ENCODE measurements at regions not wholly inside any gene's neighbourhood (a gene's known extent, or its start where the extent isn't known, plus 50 kb on each side); places are given as distances from the start of the nearest gene placed in this dataset.

DNA sequence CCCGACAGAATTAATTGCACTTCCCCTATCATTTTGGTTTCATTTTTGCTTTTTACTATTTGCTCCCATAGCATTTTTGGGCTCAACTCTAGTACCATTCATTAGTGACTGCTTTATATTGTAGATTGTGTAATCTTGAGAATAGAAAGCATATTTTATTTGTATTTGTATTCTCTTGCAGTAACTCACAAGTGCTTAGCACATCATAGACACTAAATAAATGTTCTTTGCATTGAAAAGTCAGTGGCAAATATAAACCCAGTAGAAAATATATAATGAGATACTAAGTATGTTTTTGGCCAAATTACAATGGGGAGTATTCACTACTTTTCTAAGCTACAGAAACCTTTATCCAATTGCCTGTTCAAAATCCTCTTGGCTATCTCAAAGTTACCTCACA is 359.7 kb upstream of the CAMK1G start:
- no peak for DNase-seq (ENCODE audit: low spot score)

- no peak for DNase-seq (ENCODE audit: low spot score)
These were observed 358.6 kb upstream of the CAMK1G start for GRCh38 chr1:209224886-209225285.

DNA sequence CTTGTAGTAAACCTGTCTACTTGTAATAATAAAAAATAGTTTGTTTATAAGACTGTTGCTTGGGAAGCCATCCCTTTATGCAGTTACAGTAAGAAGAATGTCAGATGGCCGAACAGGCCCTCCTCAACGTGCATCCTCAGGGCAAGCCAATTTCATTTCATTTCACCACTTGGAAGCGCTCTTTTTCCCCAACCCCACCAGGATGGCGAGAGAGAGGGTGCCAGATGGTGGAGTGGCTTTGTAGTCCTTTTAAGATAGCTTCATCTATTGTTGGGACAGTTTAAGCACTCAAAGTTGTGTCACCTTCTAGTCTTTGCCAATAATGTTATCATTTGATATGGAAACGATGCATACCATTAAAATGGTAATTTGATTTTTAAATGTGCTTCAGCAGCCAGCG is 356.3 kb upstream of the CAMK1G start:
- no peak for DNase-seq (ENCODE audit: low spot score)

GRCh38 chr1:209227941-209228340 is 355.6 kb upstream of the CAMK1G start:
- DNase-seq (ENCODE audit: low spot score) = no peak

DNA sequence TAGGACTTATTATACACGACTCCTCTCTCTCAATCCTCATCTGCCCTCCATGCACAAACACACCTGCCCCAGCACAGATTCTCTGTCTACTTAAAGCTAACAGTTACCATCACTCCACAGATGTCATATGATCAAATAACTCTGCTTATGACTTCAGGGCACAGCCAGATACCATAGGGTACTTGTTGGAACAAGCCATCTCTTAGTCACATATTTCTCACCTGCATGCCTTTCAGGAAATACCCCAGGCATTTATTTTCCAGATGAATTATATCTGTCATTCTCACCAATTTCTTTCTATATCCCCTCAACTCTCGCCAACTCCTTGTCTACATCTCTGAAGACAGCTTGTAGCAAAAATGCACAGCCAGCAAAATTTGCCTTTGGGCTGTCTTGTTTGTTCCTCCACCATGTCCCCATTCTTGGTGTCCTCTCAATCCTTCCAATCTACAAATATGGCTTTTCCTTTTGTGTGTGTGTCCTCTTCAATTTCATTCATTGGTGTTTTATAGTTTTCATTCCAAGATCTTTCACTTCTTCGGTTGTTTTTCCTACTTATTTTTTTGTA is 353.9 kb upstream of the CAMK1G start:
- DNase-seq (ENCODE audit: low spot score) = no peak

DNA sequence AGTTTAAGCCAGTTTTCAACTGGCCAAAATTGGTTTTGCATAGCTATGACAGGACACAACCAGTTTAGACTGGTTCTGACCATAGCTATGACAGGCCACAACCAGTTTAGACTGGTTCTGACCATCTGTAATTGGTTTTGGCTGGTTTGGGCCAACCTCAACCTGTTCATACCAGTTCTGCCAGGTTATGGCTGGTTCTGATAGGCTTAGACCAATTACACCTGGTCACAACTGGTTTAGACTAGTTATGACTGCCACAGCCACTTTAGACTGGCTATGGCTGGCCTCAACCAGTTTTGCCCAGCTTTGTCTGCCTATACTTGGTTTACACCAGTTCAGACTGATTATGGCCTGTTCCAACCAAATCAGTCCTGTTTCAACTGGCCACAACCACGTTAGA is 353.2 kb upstream of the CAMK1G start:
- DNase-seq (ENCODE audit: low spot score) = no peak

GRCh38 chr1:209231476-209232156 is 351.9 kb upstream of the CAMK1G start:
- DNase-seq (ENCODE audit: low spot score) = no peak

- DNase-seq (ENCODE audit: low spot score) = no peak
These were observed 351.3 kb upstream of the CAMK1G start for GRCh38 chr1:209232197-209232596.

DNA sequence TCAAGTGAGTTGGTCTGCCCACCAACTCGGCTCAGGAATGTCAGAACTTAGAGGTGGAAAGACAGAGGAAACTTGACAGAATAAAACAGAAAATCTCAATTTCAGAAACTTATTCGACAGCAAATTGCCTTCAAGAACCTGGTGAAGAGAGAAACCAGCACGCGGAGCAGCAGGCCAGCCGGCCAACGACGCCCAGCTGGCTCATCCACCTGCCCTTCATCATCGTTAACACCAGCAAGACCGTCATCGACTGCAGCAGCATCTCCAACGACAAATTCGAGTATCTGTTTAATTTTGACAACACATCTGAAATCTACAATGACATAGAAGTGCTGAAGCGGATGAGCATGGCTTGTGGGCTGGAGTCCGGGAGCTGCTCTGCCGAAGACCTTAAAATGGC is 350.8 kb upstream of the CAMK1G start:
- DNase-seq (ENCODE audit: low spot score) = no peak

DNA sequence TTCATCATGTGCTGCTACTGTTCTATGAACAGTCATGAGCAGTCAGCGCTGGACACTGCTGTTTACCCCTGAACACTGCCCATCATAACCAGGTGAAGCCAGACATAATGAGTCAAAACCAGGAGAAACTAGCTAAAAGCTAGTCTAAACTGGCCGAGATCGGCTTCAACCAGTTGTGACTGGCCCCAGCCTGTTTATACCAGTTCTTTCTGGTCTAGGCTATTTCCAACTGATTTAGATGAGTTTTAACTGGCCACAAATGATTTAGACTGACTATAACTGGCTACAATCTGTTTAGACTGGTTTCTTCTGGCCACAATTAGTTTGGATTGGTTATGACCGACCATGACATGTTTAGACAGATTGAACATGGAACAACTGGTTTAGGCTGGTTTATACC is 348.3 kb upstream of the CAMK1G start:
- no peak for DNase-seq (ENCODE audit: low spot score)

- no peak for DNase-seq (ENCODE audit: low spot score)
These were observed 345.2 kb upstream of the CAMK1G start for GRCh38 chr1:209238356-209238755.

GRCh38 chr1:209240351-209240750 is 343.2 kb upstream of the CAMK1G start:
- no peak for DNase-seq (ENCODE audit: low spot score)

DNA sequence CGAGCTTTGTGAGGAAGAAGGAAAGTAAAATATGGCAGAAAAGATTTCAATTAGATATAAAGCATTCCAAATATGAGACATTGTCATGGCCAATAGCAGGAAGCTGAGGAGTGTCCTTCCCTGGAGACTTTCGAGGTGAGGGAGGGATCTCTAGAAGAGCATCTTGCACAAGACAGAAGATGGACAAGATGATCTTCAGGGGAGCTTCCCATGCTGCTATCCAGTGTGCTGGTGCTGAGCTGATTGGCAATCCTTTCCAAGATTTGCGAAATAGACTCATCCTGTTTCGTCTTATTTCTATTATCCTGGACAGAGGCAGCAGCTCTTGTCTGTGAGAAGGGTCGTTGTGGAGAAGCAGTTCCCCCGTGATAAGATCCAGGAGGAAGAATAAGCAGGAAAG is 342.0 kb upstream of the CAMK1G start:
- DNase-seq (ENCODE audit: low spot score) = no peak

DNA sequence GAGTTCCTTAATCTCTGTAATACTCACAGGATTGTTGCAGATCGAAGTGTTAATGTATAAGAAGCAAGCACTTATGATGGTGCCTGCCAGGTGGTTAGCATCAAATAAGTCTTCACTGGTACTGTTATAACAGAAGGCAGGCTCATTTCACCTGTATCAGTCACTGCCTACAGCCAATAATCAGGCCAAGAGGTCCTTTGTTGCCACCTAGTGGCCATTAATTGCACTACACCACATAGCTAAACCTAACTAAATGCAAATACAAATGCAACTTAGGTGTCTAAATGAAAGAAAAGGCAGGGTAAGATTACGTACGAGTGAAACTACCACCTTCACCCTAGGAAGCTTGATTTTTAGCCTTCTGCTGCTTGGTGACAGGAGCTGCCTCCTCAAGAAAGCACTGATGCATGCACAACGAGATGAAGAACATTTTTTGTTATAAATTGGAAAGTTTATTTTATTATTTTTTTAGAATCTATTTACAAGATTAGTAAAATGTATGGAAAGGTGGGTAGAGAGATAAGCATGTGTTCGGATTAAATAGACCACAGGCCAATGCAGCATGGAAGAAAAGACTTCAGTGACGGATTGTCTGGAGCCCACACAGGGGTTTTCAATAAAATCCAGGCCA is 334.8 kb upstream of the CAMK1G start:
- DNase-seq (ENCODE audit: low spot score) = peak; percentile 63

DNA sequence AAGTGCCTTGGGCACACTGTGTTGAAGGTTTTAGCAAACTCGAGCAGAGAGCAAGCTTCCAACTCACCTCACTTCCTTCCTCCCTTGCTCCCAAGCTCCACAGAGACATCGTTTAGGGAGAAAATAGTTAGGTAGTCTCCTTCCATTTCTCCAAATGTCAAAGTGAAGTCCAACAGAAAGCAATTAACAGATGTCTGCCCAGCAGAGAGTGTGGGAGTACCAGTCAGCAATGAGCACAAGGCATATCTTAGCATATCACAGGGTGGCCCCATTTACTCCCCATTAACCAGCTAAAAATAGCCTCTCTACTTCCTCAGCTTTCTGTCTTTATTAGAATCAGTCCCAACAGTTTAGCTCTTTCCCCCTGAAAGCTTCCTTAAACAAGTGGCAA is 334.2 kb upstream of the CAMK1G start:
- no peak for DNase-seq (ENCODE audit: low spot score)

DNA sequence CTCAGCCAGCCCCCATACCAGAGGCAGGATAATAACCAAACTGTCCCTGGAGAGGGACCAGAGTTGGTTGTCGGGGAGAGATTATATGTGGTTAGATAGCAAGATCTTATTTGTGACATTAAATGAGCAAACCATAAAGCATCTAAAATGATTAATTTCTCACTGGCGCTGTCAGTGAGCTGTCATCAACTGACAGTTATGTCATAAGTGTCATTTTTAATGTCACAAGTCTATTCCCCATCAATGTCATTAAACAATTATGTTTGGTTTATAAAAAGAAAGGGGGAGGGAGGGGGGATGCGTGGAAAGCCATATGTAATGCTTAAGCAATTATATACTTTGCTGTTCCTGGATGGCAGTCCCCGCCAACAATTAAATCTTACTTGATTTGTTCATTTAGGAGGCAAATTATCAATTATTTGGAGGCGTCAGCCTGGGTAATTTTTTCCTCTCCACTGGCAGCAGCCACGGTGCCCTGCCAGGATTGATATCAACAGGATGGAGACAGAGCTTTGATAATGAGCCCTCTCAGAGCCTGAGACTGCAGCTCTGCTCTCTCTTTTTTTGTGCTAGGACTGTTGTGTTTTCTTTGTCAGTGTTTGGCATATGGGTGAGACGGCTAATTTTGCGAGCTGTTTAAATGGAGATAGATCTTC is 333.6 kb upstream of the CAMK1G start:
- DNase-seq (ENCODE audit: low spot score) = no peak

GRCh38 chr1:209250861-209251636 is 332.5 kb upstream of the CAMK1G start:
- no peak for DNase-seq (ENCODE audit: low spot score)

GRCh38 chr1:209256766-209257350 is 326.7 kb upstream of the CAMK1G start:
- DNase-seq (ENCODE audit: low spot score) = no peak

GRCh38 chr1:209257454-209257853 is 326.1 kb upstream of the CAMK1G start:
- DNase-seq (ENCODE audit: low spot score) = no peak

DNA sequence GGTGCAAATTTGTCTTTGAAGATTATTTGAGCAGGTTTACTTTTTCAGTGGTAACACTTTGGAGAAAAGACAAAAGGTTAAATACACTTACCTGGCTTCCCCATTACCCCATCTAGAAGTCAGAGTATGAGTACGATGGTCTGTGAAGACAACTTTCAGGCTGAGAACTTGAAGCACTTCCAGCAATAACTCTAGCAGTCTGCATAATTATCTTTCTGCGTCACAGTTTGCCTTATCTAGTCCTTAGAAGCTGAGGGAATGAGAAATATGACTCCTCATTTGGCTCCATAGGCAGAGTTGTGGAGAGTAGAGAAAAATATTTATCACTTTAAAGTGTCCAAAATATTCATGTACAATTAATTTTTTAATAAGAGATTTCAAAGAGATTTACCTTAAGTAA is 323.4 kb upstream of the CAMK1G start:
- DNase-seq (ENCODE audit: low spot score) = no peak

DNA sequence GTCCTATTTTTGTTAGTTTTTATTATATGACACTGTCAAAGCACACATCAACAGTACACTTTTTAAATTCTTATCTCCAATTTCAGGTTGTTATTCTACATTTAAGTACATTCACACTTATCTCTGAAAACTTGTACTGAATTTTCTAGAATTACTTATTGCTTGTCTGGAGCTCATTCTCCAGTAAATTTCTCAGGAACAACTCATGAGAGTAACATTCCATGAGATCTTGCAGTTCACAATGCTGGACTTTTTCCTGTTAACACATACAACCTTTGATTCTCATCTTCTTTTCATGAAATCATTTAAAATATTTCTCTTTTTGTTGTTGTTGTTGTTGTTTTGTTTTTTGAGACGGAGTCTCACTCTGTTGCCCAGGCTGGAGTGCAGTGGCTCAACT is 320.9 kb upstream of the CAMK1G start:
- no peak for DNase-seq (ENCODE audit: low spot score)

- DNase-seq (ENCODE audit: low spot score) = no peak
These were observed 318.2 kb upstream of the CAMK1G start for GRCh38 chr1:209265301-209265700.

Data from AG20443 (cell line).